Activated CD4-positive, alpha-beta T cell treated with anti-CD3 and anti-CD28 coated beads for 24 hours (primary cell): ENCODE measurements at regions not wholly inside any gene's neighbourhood (a gene's known extent, or its start where the extent isn't known, plus 50 kb on each side); places are given as distances from the start of the nearest gene placed in this dataset.
"Not testable (repeated sequence)": the region's sequence is repeated elsewhere in the genome, so short reads cannot be mapped to it uniquely, and the experiment has no call there.

ENCODE experiments used
- DNase-seq, 2 donors: peaks; one replicate each; pipeline ENCODE4 v3.0.0-alpha.2; 2020; ENCODE audit warnings: low read depth in 2 of 2

DNA sequence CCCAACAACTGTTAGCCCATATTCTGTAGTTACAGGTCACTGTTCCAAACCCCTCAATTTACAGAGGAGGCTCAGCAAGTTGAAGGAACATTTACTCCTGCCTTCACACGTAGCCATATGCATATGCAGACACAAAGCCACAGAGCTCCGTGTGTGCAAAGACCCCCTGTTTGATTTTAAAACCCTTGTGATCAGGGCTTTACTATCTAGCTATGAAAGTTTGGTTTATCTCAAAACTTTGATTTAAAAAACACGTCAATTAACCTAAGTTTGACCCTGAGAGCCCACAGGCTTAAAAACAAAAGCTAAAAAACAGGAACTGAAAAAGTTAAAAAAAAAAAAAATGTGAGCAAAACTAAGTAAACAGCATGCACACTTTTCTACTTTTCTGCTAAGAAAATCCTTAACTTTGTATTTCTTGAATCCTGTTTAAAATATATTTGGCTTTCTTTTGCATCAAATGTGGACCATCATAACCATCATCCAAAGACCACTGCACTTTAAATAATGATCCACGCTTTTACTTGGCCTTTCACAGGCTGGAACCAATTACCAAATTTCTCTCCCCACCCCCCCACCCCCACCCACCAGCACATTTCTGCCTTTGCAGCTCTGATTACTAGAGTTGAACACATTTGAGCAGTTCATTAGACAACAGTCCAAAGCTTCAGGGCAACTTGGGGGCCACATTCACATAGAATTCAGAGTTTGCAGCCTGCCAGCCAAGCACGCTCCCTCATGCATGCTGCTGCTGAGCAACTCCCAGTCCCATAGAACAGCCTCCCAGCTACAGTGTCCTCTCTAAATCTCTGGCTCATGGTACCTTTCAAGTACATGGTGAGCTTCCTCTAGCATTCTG is 128.8 kb upstream of the MAP3K1 start:
- DNase-seq, result no peak

- no peak for DNase-seq
Measured at GRCh38 chr5:56685503-56686217, 129.7 kb upstream of the MAP3K1 start.

DNA sequence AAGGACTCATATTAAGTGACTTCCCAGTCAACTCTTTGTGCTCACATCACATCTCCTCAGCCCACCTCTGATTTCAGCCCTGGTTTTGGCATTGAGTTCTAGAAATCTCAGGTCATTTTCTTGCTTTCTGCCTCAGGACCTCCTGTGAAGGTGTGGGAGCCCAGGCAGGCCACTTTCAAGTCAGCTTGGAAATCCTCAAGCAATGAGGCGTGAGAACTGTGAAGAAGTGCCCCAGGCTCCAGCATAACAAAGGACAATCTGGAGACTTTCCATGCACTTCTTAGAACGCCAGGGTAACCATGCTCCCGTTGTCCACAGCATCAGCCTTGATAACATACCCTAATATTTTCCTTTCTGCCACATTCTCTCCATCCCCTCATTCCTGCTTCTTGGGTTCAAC is 131.2 kb upstream of the MAP3K1 start:
- no peak for DNase-seq

DNA sequence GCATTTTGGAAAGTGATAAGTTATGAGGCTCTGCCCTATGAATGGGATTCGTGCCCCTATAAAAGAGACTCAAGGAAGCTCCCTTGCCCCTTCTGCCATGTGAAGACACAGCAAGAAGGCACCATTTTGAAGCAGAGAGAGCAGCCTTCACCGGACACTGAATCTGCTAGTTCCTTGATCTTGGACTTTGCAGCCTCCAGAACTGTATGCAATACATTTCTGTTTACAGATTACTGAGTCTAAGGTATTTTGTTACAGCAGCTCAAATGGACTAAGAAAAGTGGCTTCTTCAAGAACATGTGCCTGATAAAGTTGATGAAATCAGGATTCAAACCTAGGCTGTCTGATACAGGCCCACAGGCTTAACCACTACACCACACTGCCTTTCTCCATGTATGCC is 131.6 kb upstream of the MAP3K1 start:
- DNase-seq, result no peak

DNA sequence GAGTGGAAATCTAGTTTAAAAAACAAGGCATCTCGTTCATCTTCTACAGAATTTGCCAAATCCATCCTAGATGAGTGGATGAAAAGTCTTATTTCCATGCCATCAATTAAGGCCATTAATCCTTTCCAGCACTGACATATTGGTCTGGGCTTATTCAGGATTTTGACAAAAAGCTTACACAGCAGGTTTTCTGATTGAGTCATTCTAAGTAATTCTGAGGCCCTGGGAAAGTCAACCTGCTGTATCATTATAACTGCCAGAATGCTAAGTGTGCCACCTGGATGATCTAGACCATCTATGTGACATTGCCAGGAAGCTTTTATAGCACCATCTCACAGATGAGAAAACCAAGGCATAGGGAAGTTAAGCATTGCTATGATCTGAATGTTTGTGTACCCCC is 132.1 kb upstream of the MAP3K1 start:
- DNase-seq, result no peak

DNA sequence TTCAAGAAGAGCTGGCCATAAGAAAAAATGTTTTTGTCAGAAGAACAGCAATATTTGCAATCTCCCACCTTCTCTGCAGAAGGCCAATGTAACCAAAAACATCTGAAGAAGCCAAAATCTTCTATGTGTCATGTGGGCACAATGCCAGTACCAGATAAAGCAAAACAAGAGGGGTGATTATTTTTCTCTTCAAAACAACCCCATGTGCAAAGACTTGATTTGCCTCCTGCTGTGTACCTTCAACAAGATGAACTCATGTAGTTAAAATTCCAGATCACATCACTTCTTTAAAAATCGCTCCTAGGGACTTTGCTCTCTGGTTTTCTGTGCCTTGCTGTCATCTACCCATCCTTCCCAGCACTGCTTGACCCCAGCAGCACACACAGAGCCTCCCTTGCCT is 134.0 kb upstream of the MAP3K1 start:
- no peak for DNase-seq

GRCh38 chr5:56680731-56681130 is 134.6 kb upstream of the MAP3K1 start:
- DNase-seq, result no peak

DNA sequence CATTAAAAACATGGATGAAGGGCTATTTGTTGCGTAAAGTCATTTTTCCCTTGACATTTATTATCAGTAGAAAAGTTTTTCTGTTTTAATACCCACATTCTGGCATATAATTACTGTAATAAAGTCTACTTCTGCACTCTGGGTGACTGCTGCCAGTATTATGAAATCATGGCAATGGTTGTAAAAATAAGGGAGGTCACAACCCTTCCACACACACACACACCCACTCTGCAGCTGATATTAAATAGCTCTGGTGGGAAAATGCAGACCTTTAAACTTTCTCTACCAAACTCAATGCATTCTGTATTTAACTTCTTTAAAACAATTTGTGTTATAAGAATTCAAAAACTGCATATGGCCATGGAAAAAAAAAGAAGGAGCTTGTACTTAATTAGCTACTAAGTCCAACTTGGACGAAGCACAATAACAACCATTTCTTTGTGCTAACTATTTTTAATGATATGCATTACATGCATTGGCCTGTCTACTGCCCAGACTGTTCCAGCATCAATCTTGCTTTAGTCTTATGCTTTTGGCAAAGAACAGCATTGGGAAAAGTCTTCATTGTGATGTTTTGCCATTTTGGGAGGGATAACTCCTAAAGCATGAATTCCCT is 137.6 kb upstream of the MAP3K1 start:
- no peak for DNase-seq

DNA sequence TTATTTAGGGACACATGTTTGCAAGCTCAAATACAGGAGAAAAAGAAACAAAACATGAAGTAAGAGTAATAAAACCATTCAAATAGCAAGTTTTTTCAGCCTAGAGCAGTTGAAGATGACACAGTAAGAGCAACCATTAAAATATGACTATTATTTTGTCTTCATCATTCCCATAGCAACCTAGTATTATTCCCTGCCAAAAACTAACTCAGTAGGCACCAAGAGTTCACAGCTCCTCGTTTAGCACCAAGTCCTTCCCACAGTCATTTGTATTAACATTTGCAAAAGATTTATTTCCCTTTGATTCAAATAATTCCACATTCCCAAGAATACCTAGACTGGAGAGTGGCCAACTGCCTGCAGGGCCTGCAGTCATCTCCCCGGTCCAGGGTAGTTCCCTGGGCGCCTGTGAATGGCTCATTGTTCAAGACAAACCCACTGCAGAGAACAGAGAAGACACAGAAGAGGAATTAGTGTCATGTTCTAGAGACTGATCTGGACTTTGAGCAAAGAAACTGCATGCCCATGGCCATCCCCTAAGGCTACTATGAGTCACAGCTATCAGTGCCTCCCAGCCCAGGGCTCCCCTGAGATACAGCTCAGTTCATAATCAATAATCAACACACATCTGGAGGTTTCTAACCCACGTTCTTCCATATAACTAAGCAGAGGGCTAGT is 139.1 kb upstream of the MAP3K1 start:
- DNase-seq, result no peak

DNA sequence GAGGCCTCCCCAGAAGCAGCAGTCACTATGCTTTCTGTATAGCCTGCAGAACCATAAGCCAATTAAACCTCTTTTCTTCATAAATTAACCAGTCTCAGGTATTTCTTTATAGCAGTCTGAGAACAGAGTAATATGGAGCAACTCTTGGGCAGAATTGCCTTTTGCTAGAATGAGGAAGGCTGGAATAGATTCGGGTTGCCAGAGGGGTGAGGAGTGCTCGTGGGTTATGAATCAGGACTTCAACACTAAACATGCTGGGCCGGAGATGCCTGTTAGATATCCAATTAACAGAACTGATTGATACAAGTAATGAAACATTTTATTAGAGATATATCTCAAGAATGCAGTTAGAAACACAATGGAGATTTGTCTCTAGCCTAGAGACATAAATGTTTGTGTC is 140.9 kb upstream of the MAP3K1 start:
- DNase-seq, result no peak

- no peak for DNase-seq
Measured at GRCh38 chr5:56673171-56673570, 142.2 kb upstream of the MAP3K1 start.

- no peak for DNase-seq
Measured at GRCh38 chr5:56671571-56671970, 143.8 kb upstream of the MAP3K1 start.

GRCh38 chr5:56670916-56671315 is 144.4 kb upstream of the MAP3K1 start:
- DNase-seq, result no peak

- peak; percentile 15 to 24 for DNase-seq
Measured at GRCh38 chr5:56669534-56670483, 145.5 kb upstream of the MAP3K1 start.

- DNase-seq, result no peak
Measured at GRCh38 chr5:56668996-56669395, 146.4 kb upstream of the MAP3K1 start.

GRCh38 chr5:56667692-56668091 is 147.7 kb upstream of the MAP3K1 start:
- no peak for DNase-seq

DNA sequence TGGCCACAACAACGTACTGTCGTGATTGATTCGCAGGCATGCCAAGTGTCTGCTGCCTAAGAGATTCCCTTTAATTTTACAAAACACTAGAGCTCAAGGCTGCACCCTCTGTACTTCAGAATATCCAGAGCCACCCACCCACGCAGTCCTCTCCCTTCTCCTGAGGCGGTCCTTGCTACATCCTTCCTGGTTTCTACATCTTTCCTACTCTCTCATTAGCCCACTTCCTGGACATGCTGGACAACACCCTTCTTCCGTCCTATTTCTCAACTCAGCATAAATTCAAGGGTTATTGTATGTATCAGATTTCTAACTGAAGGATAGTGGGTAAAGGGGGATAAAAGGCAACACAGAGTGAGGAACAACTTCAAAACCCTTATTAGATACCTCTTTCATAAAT is 148.4 kb upstream of the MAP3K1 start:
- no peak for DNase-seq

GRCh38 chr5:56665117-56665516 is 150.2 kb upstream of the MAP3K1 start:
- DNase-seq, result not testable (repeated sequence)

- no peak for DNase-seq
Measured at GRCh38 chr5:56664025-56664424, 151.3 kb upstream of the MAP3K1 start.

GRCh38 chr5:56663523-56663922 is 151.8 kb upstream of the MAP3K1 start:
- DNase-seq, result no peak

DNA sequence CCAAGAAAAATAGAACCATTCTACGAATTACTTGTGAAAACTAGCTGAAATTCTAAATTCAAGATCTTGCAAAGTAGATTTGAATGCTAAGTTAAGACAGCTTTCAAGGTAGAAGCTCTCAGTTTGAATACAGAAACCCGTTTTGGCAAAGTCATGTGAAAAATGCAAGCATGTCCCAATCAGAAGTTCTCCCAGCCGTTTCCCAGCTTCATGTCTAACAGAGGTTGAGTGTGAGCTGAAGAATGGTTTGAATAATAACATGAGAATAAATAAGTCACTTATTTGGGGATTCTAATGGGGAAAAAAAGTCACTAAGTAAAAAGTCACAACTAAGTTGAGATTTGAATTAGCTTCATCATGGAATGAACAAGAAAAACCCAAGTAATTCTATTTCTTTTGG is 152.5 kb upstream of the MAP3K1 start:
- DNase-seq, result no peak
